SJSA1 (cell line): ENCODE measurements at regions not wholly inside any gene's neighbourhood (a gene's known extent, or its start where the extent isn't known, plus 50 kb on each side); places are given as distances from the start of the nearest gene placed in this dataset.
"Not testable (repeated sequence)": the region's sequence is repeated elsewhere in the genome, so short reads cannot be mapped to it uniquely, and the experiment has no call there.

Source experiments
- DNase-seq, 2 experiments: peaks; one replicate each; pipeline ENCODE4 v3.0.0-alpha.2; 2015 to 2020; ENCODE audit warnings: low spot score in 2 of 2, low read depth in 1 of 2
- H3K27ac ChIP-seq: fragments of 250-450 bp; sonication (Bioruptor Pico); 2 replicates; pipeline ENCODE4 v1.5.1; 2020; ENCODE audit warnings: mild to moderate bottlenecking, moderate library complexity
- H3K27me3 ChIP-seq: fragments of 250-450 bp; sonication (Bioruptor Pico); replicated peaks from 2 replicates; pipeline ENCODE4 v1.5.1; 2020; ENCODE audit warnings: mild to moderate bottlenecking, moderate library complexity
- H3K36me3 ChIP-seq: fragments of 250-450 bp; sonication (Bioruptor Pico); 2 replicates; pipeline ENCODE4 v1.5.1; 2020; ENCODE audit warnings: mild to moderate bottlenecking
- H3K4me1 ChIP-seq: fragments of 250-450 bp; sonication (Bioruptor Pico); replicated peaks from 2 replicates; pipeline ENCODE4 v1.6.1; 2021; ENCODE audit warnings: mild to moderate bottlenecking
- H3K4me3 ChIP-seq: fragments of 250-450 bp; sonication (Bioruptor Pico); 2 replicates; pipeline ENCODE4 v1.5.1; 2020; ENCODE audit warnings: mild to moderate bottlenecking
- H3K9me3 ChIP-seq: fragments of 250-450 bp; sonication (Bioruptor Pico); replicated peaks from 2 replicates; pipeline ENCODE4 v1.5.1; 2020; ENCODE audit warnings: mild to moderate bottlenecking

GRCh38 chr4:19205853-19206252, 1045.9 kb upstream of the SLIT2 start:
- H3K27me3 ChIP-seq: no peaks in the 10 kb centered on the region
- no peaks in the 10 kb centered on the region for H3K4me1 ChIP-seq
- no peak for DNase-seq
- no peak overlapping the region for H3K27ac ChIP-seq
- no peaks in the 10 kb centered on the region for H3K9me3 ChIP-seq
- no peaks in the 10 kb centered on the region for H3K36me3 ChIP-seq
- no peak overlapping the region for H3K4me3 ChIP-seq

DNA sequence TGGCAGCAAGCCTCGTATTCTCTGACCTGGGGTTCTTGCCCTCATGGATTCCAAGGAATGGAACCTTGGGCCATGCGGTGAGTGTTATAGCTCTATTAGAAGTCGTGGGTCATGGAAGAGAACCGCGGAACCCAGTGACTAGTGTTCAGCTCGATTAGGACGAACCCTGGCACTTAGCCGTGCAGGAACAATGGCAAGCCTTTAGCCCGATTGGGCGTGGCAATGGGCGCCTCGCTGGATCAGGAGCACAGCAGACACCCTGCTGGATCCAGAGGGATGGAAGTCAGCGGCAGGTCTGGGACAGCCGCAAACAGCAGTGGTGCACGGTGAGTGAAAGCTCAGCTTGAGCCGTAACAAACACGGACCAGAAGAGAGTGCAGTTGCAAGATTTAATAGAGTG, 1053.9 kb upstream of the SLIT2 start:
- H3K9me3 ChIP-seq, H3K4me3 ChIP-seq, H3K4me1 ChIP-seq, H3K27ac ChIP-seq, H3K36me3 ChIP-seq, H3K27me3 ChIP-seq, DNase-seq: not testable (repeated sequence)

DNA sequence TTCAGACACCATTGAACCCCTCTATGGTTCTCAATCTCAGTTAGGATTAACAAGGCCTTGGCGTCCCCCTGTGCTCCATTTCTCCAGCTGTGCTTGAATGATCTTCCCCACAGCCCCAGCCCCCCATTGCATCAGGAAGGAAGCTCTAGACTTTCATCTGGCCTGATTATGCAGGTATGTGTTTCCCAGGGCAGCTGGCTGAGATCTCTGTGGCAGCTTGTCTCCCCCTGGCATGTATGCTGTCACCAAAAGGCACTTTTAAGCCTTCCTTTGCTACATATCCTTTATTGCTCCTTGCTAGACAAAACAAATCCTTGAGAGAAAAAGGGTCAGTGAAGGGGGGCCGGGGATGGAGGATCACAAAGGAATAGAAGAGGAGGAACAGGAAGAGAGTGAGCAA, 1056.0 kb upstream of the SLIT2 start:
- Histone ChIP-seq H3K36me3 (no peaks in the 10 kb centered on the region), H3K9me3 (peaks cover 4% of the 10 kb centered on the region; the same call in 1 of the 2 replicates), H3K27ac (no peak overlapping the region), H3K4me1 (no peaks in the 10 kb centered on the region), H3K27me3 (no peaks in the 10 kb centered on the region), H3K4me3 (no peak overlapping the region)
- DNase-seq: no peak

DNA sequence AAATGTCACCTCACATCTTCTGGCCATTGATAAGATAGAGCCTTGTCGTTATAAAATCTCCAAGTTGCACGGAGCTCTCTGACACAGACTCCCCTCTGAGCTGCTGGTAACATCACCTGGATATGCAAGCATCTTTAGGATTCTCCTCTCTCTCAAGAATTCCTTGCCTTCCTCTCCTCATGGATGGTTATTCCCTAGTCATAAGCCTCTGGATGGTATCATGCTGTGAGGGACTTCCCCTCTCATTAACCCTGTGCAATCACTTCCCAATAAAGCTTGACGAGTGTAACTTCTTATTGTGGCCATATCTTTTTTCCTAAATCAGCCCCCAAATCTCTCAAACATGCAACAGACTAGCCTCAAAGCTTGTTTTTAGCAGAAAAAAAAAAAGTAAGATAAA, 1057.0 kb upstream of the SLIT2 start:
- H3K27me3 ChIP-seq: no peaks in the 10 kb centered on the region
- H3K4me3 ChIP-seq: no peak overlapping the region
- no peaks in the 10 kb centered on the region for H3K36me3 ChIP-seq
- DNase-seq: no peak
- H3K27ac ChIP-seq: no peak overlapping the region
- H3K4me1 ChIP-seq: no peaks in the 10 kb centered on the region
- H3K9me3 ChIP-seq: peaks cover 4% of the 10 kb centered on the region; the same call in 1 of the 2 replicates

- Histone ChIP-seq H3K4me1 (no peaks in the 10 kb centered on the region), H3K36me3 (no peaks in the 10 kb centered on the region), H3K27ac (no peak overlapping the region), H3K4me3 (no peak overlapping the region), H3K27me3 (no peaks in the 10 kb centered on the region), H3K9me3 (peaks cover 4% of the 10 kb centered on the region; the same call in 1 of the 2 replicates)
- DNase-seq: no peak
These were observed 1058.3 kb upstream of the SLIT2 start for GRCh38 chr4:19193274-19193981.

- peaks cover 4% of the 10 kb centered on the region; the same call in 1 of the 2 replicates for H3K9me3 ChIP-seq
- no peak for DNase-seq
- no peaks in the 10 kb centered on the region for H3K4me1 ChIP-seq
- H3K36me3 ChIP-seq: no peaks in the 10 kb centered on the region
- no peak overlapping the region for H3K27ac ChIP-seq
- no peak overlapping the region for H3K4me3 ChIP-seq
- no peaks in the 10 kb centered on the region for H3K27me3 ChIP-seq
These were observed 1059.6 kb upstream of the SLIT2 start for GRCh38 chr4:19191979-19192650.

DNA sequence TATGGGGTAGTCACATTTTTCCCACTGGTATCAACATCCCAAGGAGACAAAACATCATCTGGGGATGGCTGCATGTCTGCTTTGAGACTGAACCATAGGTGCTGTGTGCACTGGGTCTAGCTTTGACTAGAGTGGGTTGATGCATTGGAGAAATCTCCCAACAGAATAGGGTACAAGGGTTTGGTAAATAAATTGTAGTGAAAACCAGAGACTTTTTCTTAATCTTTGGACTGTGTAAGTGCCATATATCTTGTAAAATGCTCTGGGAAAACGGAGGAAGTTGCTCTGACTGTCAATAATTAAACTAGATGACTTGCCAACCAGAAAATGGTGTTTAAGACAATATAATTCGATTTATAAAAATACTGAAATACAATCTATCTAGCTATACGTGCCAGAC, 1064.0 kb upstream of the SLIT2 start:
- no peaks in the 10 kb centered on the region for H3K9me3 ChIP-seq
- no peaks in the 10 kb centered on the region for H3K4me1 ChIP-seq
- H3K27ac ChIP-seq: no peak overlapping the region
- H3K36me3 ChIP-seq: no peaks in the 10 kb centered on the region
- H3K4me3 ChIP-seq: no peak overlapping the region
- no peak for DNase-seq
- no peaks in the 10 kb centered on the region for H3K27me3 ChIP-seq

DNA sequence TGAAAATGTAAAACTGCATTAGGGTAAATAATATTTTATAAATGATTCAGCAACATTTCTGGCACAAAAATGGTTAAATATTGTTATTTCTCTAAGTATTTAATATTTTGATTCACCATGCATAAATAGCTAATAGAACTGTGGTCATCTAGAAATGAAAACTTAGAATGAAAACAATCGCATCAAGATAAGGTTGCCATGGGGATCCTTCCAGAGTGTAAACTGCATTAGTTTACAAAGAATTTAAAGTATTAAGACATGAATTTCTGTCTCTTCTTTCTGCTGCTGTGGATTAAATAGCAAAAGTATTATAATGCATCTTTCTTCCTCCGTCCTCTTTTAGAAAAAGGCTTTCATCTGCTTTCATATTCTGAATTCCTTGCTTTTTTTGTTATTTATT, 1064.6 kb upstream of the SLIT2 start:
- no peaks in the 10 kb centered on the region for H3K9me3 ChIP-seq
- no peaks in the 10 kb centered on the region for H3K27me3 ChIP-seq
- no peak overlapping the region for H3K27ac ChIP-seq
- H3K4me1 ChIP-seq: no peaks in the 10 kb centered on the region
- H3K4me3 ChIP-seq: no peak overlapping the region
- DNase-seq: no peak
- H3K36me3 ChIP-seq: no peaks in the 10 kb centered on the region

DNA sequence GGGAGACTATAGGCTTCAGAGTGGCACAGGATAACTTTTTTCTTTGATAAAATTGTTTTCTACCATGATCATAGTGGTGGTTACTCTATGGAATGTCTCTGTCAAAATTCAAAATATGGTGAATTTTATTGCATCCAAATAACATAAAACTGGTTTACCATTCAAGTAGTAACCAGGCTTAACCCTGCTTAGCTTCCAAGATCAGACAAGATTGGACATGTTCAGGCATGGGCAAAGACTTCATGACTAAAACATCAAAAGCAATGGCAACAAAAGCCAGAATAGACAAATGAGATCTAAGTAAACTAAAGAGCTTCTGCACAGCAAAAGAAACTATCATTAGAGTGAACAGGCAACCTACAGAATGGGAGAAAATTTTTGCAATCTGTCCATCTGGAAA, 1070.1 kb upstream of the SLIT2 start:
- not testable (repeated sequence) for H3K27me3 ChIP-seq, H3K9me3 ChIP-seq, DNase-seq, H3K4me1 ChIP-seq, H3K36me3 ChIP-seq, H3K27ac ChIP-seq, H3K4me3 ChIP-seq

DNA sequence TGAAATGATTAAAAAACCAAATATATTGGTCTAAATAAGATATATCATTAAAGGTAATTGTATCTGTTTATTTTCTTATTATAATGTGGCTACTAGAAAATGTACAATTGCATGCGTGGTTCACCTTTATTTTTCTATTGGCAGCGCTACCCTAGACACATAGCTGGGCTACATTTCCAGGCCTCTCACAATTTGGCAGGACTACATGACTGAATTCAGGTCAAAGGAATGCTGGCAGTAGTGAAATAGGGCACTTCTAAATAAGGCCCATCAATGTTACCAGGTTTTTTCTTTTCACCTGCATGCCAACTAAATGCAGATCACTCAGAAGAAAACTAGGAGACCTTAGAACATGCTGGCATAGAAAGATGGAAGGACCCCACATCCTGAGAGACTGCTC, 1072.9 kb upstream of the SLIT2 start:
- Histone ChIP-seq H3K4me3 (no peak overlapping the region), H3K27ac (no peak overlapping the region), H3K9me3 (peaks cover 4% of the 10 kb centered on the region; the same call in 1 of the 2 replicates), H3K4me1 (no peaks in the 10 kb centered on the region), H3K36me3 (no peaks in the 10 kb centered on the region), H3K27me3 (no peaks in the 10 kb centered on the region)
- no peak for DNase-seq

GRCh38 chr4:19177616-19178015, 1074.1 kb upstream of the SLIT2 start:
- Histone ChIP-seq H3K27ac (no peak overlapping the region), H3K4me3 (no peak overlapping the region), H3K4me1 (no peaks in the 10 kb centered on the region), H3K9me3 (peaks cover 4% of the 10 kb centered on the region), H3K27me3 (no peaks in the 10 kb centered on the region), H3K36me3 (no peaks in the 10 kb centered on the region)
- no peak for DNase-seq

DNA sequence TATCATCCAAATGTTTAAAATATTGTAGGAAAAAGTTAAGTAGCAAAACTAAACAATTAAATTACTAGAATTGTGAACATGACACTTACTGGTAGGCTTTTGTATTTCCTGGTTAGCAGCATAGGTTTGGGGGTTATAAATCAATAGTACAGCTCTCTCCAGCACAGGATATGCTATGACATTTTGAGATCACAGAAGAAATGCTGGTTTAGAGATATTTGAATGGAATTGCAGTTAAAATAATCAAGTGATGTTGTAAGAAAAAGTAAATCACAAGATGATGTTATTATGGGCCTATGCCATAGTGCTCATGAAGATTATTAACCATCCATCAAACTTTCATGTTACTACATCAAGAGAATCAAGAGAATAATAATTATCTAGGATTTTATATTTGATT, 1079.9 kb upstream of the SLIT2 start:
- no peak overlapping the region for H3K4me3 ChIP-seq
- H3K27me3 ChIP-seq: no peaks in the 10 kb centered on the region
- H3K27ac ChIP-seq: no peak overlapping the region
- no peak for DNase-seq
- no peaks in the 10 kb centered on the region for H3K4me1 ChIP-seq
- no peaks in the 10 kb centered on the region for H3K36me3 ChIP-seq
- H3K9me3 ChIP-seq: no peaks in the 10 kb centered on the region; the same call in 1 of the 2 replicates

- Histone ChIP-seq H3K4me1 (no peaks in the 10 kb centered on the region), H3K36me3 (no peaks in the 10 kb centered on the region), H3K27ac (no peak overlapping the region), H3K27me3 (no peaks in the 10 kb centered on the region), H3K4me3 (no peak overlapping the region), H3K9me3 (peaks cover 4% of the 10 kb centered on the region; the same call in 1 of the 2 replicates)
- DNase-seq: no peak
These were observed 1084.4 kb upstream of the SLIT2 start for GRCh38 chr4:19167311-19167710.

- Histone ChIP-seq H3K4me3 (no peak overlapping the region), H3K27ac (no peak overlapping the region), H3K4me1 (no peaks in the 10 kb centered on the region), H3K36me3 (no peaks in the 10 kb centered on the region), H3K9me3 (peaks cover 4% of the 10 kb centered on the region; the same call in 1 of the 2 replicates), H3K27me3 (no peaks in the 10 kb centered on the region)
- DNase-seq: no peak
These were observed 1087.4 kb upstream of the SLIT2 start for GRCh38 chr4:19164334-19164733.
